NCI-H2196 (cell line): ENCODE measurements at regions not wholly inside any gene's neighbourhood (a gene's known extent, or its start where the extent isn't known, plus 50 kb on each side); places are given as distances from the start of the nearest gene placed in this dataset.
"Not testable (repeated sequence)": the region's sequence is repeated elsewhere in the genome, so short reads cannot be mapped to it uniquely, and the experiment has no call there.

Source experiments
- DNase-seq: peaks from one replicate; lab custom pipeline; 2025; ENCODE audit not compliant: unreplicated experiment; lab: John Stamatoyannopoulos, UW

GRCh38 chr5:136924490-136924889 is 559.1 kb upstream of the TRPC7 start:
- DNase-seq, result no peak

- DNase-seq, result no peak
Measured at GRCh38 chr5:136910625-136911024, 545.3 kb upstream of the TRPC7 start.

GRCh38 chr5:136909906-136910305 is 544.6 kb upstream of the TRPC7 start:
- DNase-seq, result no peak

- DNase-seq, result no peak
Measured at GRCh38 chr5:136907371-136907770, 542.0 kb upstream of the TRPC7 start.

GRCh38 chr5:136906545-136906944 is 541.2 kb upstream of the TRPC7 start:
- DNase-seq, result no peak

- DNase-seq, result no peak
Measured at GRCh38 chr5:136905571-136905970, 540.2 kb upstream of the TRPC7 start.

- no peak for DNase-seq
Measured at GRCh38 chr5:136894070-136894469, 528.7 kb upstream of the TRPC7 start.

- DNase-seq, result no peak
Measured at GRCh38 chr5:136892000-136892399, 526.7 kb upstream of the TRPC7 start.

GRCh38 chr5:136891175-136891972 is 526.0 kb upstream of the TRPC7 start:
- DNase-seq, result no peak

- DNase-seq, result no peak
Measured at GRCh38 chr5:136890431-136891148, 525.2 kb upstream of the TRPC7 start.

- no peak for DNase-seq
Measured at GRCh38 chr5:136886608-136887007, 521.3 kb upstream of the TRPC7 start.

GRCh38 chr5:136864960-136865359 is 499.6 kb upstream of the TRPC7 start:
- no peak for DNase-seq

- no peak for DNase-seq
Measured at GRCh38 chr5:136856648-136857047, 491.3 kb upstream of the TRPC7 start.

GRCh38 chr5:136853971-136854370 is 488.6 kb upstream of the TRPC7 start:
- DNase-seq, result no peak

- no peak for DNase-seq
Measured at GRCh38 chr5:136840601-136841000, 475.3 kb upstream of the TRPC7 start.

GRCh38 chr5:136836093-136836492 is 470.7 kb upstream of the TRPC7 start:
- DNase-seq, result no peak

GRCh38 chr5:136820848-136821247 is 455.5 kb upstream of the TRPC7 start:
- no peak for DNase-seq

GRCh38 chr5:136819526-136820302 is 454.4 kb upstream of the TRPC7 start:
- DNase-seq, result no peak

- no peak for DNase-seq
Measured at GRCh38 chr5:136816327-136816726, 451.0 kb upstream of the TRPC7 start.

GRCh38 chr5:136814619-136815378 is 449.5 kb upstream of the TRPC7 start:
- DNase-seq, result no peak

GRCh38 chr5:136812270-136812669 is 446.9 kb upstream of the TRPC7 start:
- DNase-seq, result not testable (repeated sequence)
